ENCODE measurements at regions not wholly inside any gene's neighbourhood (a gene's known extent, or its start where the extent isn't known, plus 50 kb on each side); places are given as distances from the start of the nearest gene placed in this dataset.

DNA sequence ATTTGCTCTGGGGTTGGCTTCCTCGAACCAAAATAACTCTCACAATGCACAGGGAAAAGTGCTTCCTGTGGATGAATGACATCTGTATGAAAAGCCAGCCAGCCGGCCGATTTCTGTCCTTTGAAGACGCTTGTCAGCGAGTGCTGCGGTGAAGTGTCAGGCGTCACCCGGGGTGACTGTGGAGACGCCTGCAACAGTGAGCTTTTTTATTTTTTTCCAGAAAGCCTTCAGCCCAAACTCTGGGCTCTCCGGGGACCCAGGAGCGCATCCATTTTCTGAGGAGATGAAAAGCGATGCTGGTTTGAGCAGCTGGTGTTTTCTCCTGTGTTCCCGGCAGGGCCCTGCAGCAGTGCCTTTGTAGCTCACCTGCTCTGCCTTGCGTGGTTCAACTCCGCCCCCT, 147.9 kb upstream of the MYL2 start:
- DNase-seq = peak; percentile 26

GRCh38 chr12:111067498-111067897, 147.1 kb upstream of the MYL2 start:
- no peak for DNase-seq

DNA sequence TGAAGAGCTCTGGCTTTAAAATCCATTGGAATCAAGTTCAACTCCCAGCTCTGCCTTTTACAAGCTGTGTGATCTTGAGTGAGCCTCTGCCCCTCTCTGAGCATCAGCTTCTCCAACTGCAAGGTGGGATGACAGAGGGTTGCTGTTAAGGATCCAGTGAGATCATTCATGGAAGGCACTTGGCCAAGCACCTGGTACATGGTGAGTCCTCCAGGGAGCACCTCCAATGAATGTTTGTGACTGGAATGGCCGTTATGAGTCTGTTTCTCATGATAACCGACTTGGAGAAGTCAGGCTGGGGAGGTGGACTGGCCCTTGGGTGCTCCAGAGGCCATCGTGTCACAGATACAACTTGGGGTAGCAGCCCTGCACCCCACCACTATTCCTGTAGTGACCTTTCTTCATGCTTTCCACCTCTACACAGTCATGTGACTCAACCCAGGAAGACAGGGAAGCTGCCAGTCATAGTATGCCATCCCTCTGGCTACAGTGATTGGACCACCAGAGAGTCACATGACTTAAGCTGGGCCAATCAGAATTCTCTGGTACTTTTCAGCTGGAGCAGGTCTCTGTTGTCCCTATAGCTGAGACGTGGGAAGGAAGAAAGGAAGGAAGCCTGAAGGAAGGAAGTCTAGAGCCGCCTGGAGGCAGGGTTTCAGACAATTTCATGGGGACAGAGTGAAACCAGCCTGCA, 146.5 kb upstream of the MYL2 start:
- no peak for DNase-seq

- DNase-seq = no peak
Observed at GRCh38 chr12:111064982-111065381, 144.6 kb upstream of the MYL2 start.

DNA sequence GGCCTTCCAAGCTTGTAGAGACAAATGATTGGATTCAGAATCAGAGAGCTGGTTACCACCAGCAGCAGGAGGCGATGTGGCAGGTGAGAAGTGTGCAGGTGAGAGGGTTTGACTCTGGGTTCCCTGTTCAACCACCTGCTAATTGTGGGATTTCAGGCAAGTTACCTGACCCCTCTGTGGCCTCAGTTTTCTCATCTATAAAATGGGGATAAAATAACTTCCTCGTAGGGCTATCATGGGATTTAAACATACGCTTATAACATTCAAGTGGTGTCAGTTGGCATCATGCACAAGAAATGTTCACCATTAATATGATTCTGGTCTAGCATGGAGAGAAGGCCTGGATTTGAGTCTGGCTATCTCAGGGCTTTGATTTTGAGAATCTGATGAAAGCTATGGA, 143.8 kb upstream of the MYL2 start:
- DNase-seq = no peak

- no peak for DNase-seq
Observed at GRCh38 chr12:111063295-111064026, 143.1 kb upstream of the MYL2 start.

- no peak for DNase-seq
Observed at GRCh38 chr12:111057701-111058425, 137.5 kb upstream of the MYL2 start.

- DNase-seq = peak; percentile 77
Observed at GRCh38 chr12:111056618-111057521, 136.5 kb upstream of the MYL2 start.

DNA sequence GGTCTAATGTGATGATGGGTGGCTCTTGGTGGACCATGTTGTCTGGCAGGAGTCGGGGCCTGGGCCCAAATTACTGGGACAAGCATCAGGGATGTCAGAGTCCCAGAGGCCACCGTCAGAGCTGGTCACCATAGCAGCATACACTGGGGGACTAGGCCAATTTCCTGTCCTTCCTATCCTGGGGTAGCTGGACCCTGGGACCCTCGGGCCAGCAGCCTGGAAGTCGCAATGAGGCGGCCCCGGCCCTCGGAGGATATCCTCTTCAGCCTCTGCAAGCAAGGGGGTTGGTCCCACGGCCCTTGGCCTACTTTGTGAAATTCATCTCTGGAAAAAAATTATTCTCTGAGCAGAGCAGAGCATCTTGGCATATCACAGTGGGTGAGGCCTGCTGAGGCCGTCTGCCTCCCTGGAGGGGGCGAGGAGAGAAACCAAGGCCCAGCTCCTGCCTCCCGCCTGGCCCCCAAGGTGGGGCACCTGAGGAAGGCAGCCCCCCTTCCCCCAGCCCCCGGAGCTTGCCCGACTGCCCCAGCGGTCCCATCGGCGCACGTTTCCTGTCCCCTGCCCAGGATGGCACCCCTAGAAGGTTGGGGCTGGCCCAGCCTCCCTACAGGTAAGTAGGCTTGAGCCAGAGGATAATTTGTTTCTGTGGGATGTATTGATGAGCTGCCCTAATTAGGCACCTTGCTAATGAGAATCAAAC, 135.0 kb upstream of the MYL2 start:
- no peak for DNase-seq

DNA sequence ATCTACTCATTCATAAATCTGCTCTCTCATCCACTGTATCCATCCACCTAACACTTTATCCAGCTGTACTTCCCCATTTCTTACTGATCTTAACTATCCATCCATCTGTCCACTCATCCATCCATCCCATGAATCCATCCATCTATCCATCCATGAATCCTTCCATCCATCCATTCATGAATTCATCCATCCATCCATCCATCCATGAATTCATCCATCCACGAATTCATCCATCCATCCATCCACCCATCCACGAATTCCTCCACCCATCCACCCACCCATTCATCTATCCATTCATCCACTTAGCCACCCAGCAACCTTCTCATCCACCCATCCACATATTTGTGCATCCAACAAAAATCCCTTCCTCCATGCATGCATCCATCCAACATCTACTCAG, 128.6 kb upstream of the MYL2 start:
- no peak for DNase-seq

- no peak for DNase-seq
Observed at GRCh38 chr12:111046896-111047295, 126.5 kb upstream of the MYL2 start.

DNA sequence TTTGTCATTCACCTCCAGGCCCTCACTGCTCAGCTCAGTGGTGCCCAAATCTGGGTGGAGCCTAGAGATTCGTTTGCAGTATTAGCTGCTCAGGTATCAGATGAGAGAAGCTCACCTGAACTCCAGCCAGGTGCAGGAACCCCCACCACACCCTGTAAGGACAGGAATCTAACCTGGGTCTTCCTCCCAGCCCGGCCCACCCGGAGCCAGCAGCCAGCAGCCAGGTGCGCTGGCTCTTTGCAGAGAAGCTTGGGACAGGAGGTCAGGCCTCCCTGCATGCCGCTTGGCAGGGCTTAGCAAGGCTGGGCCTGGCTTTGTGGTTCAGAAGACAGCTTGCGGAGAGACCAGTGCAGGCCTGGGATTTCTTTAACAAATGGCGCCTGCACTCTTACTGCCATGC, 125.6 kb upstream of the MYL2 start:
- DNase-seq = no peak

GRCh38 chr12:111041091-111041490, 120.7 kb upstream of the MYL2 start:
- DNase-seq = no peak

- DNase-seq = no peak
Observed at GRCh38 chr12:111040690-111041089, 120.3 kb upstream of the MYL2 start.

DNA sequence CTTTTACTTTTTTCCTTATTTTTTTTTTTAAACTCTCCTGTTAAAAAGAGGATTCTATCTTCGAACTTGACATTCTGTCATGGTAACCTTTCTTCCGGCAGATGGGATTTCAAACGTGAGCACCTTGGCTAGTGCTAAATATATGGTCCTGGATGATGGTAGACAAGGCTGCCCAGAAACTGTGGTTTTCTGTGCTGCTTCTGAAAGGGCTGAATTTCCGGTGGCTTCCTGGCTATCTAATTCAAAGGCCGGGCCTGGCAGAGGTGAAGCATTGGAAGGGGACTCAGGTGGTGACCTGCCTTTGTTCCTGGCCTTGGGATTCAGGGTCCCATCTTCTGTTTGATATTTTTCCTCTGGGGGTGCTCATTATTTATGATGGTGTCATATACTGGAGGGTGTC, 118.6 kb upstream of the MYL2 start:
- DNase-seq = no peak

DNA sequence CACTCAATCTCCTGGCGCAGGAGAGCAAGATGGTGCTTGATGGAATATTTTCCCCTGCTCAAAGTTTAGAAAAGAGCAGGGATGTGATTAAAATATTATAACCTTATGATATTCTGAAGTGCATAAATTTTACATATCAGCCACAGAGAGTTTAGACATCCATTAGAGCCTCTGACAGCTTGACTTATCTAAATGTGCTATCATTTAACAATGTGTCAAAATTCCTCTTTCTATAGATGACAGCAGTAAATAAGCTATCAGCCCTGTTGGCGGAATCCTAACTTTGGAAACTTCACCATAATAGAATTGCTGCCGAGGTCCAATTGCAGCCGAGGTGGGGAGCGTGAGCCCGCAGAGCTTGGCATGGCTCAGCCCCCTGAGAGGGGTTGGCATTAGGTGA, 117.7 kb upstream of the MYL2 start:
- no peak for DNase-seq

- no peak for DNase-seq
Observed at GRCh38 chr12:111037047-111037446, 116.7 kb upstream of the MYL2 start.

DNA sequence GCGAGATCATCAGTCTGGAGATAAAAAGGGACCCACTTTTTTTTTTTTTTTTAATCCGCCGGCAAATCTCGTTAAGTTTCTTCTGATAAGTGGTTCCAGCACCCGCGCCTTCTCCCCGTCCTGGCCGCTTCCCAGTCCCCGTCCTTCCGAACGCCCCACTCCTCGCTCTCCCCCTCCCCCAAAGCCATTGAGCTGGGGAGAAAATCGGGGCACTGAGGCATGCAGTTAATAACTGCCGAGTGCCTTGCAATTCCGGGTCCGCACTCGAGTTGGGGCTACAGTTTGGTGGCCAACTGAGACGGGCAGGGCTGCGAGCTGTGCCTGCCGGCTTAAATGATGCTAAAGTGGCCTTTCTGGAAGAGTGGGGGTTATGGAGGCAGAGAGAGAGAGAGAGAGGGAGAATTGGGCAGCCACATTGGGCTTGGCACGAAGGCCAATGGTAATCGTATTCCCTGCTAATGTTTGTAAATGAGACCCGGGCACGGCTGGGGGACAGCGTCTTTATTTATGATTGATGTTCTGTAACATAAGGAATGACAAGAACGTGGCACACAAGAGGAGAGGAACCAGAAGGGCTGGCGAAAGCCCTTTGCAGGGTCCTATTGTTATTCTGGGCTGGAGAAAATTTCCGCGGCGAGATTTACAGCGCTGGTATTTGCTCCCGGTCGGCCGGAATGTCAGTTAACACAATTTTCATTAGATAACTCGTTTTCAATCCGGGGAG, 115.4 kb upstream of the MYL2 start:
- DNase-seq = no peak

GRCh38 chr12:111034886-111035577, 114.7 kb upstream of the MYL2 start:
- DNase-seq = peak; percentile 9

GRCh38 chr12:111034083-111034885, 113.9 kb upstream of the MYL2 start, which contains the start of gene CUX2:
TSS of gene CUX2 (plus strand) at chr12:111034165.
- peak; percentile 17 for DNase-seq

Data from activated CD4-positive, alpha-beta T cell treated with anti-CD3 and anti-CD28 coated beads for 48 hours (primary cell).